Ecto neural progenitor cell (in vitro differentiated cells): ENCODE measurements at regions not wholly inside any gene's neighbourhood (a gene's known extent, or its start where the extent isn't known, plus 50 kb on each side); places are given as distances from the start of the nearest gene placed in this dataset.

Experiments used
- DNase-seq: peaks from one replicate; pipeline ENCODE4 v3.0.0-alpha.2; 2018; ENCODE audit warnings: low spot score

DNA sequence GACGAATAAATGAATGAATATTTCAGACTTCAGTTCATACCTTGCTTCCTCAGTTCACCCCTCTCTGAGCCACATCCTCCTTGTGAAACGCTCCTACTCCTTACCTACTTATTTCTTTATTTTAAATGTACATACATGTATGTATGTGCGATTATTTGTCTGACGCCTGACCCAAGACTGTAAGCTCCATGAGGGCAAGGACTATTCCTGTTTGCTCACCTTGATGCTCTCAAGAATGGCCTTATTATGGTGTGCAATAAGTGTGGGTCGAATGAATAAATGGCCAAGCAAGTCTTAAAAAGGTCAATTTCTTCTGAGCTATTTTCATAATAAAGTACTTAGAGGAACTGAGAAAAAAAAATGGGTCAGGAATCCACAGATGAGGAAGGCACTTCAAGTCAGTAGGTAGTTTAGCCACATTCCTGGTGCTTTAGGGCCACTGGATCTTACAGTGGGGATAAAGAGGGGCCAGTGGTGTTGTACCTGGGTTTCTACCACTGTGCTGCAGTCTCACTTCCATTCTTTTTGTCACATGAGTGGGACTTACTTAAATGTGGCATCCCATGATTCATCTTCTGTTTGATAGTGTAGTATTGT, 74.7 kb downstream of the SDC1 start:
- DNase-seq = no peak

DNA sequence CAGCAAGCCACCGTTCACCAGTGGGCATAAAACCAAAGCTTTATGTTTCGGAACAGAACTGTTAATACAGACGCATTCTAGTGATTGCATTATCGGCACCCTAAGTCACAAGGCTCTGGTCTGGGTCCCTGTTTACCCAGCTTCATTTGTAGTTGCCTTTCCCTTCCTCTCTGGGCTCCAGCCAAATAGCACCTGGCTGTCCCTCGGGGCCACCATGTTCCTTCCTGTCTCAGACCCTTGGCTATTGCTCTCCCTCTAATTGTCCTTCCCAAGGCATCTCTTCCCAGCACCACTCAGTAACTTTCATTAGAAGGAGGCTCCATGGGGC, 75.3 kb downstream of the SDC1 start:
- DNase-seq = no peak

DNA sequence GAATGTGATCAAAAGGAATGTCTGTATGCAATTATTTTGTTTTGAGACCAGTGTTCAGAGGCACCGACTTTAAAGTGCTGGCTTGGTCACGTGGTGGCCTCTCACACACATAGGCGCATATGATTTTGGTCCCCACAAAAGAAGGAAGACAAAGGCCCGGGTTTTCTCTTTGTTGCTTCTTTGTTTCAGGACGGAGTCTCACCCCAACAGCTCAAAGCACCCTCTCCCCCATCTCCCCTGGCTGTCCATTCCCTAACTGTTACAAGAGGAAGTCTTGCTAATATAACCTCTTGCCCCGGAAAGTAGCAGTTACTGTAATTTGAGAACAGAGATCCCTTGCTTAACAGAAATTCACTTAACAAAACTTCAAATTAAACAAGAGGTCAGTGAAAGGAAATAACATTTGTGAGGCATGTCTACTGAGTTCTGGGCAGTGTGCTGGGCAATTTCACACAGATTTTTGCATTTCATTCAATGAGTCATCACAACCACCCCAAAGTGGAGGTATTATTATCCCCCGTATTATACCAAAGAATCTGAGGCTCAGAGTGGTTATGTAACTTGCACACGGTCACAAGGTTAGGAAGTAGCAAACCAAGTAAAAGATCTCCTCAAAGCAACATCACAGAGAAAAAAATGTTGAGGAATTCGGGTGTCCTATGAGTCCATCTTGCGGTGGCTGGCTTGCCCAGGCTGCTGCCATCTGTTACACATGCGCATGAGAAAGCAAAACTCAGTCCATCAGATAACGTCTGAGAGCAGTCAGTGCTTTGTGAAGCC, 75.8 kb downstream of the SDC1 start:
- no peak for DNase-seq

DNA sequence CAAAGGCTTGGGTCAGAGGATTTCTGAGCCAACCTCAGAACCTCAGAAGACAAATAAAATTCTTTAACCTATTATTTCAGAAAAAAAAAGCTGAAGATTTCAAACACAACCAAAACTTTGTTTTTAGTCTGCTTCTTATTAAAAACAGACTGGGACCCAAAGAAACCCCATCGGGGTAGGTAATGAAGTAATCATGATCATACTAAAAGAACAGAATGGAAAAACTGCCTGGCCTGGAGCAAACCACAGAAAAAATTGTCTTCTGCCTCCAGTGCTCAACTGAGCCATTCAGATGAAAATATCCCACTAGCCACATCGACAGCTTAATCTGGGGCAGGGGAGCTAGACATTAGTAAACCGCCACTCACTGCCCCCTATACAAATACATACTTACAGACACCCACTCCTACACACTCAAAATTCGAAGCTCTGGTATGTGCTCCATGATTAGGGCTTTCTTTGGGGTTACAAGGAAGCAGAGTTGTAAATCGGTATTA, 76.5 kb downstream of the SDC1 start:
- no peak for DNase-seq

DNA sequence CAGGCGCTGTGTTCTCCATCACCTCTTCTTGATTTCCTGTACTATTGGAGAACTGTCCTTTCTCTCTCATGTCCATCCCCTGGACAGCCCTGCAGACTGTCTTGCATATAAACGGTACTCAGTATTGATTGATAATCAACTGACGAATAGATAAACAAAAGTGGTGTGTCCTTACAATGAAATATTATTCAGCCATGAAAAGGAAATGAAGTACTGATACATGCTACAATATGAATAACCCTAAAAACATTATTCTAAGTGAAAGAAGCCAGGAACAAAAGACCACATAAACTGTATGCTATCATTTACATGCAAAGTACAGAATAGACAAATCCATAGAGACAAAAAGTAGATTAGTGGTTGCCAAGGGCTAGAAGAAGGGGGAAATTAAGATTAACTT, 77.6 kb downstream of the SDC1 start:
- DNase-seq = no peak

DNA sequence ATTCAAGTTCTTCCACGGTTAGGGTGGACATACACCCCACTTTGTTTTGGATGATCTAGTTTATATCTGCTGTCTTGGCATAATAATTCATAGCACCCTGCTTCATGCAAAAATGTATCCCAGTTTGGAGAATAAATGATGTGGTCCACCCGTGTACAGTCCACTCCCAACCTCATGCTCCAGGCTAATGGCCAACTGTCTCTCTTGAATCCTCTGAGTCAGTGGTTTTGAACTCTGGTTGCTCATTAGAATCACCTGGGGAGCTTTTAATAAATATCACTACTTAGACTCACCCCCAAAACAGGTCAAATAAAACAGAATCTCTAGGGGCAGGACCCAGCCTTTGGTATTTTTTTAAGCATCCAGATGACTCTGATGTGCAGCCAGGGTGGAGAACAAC, 78.5 kb downstream of the SDC1 start:
- no peak for DNase-seq

GRCh38 chr2:20145497-20146193, 79.3 kb downstream of the SDC1 start:
- no peak for DNase-seq

DNA sequence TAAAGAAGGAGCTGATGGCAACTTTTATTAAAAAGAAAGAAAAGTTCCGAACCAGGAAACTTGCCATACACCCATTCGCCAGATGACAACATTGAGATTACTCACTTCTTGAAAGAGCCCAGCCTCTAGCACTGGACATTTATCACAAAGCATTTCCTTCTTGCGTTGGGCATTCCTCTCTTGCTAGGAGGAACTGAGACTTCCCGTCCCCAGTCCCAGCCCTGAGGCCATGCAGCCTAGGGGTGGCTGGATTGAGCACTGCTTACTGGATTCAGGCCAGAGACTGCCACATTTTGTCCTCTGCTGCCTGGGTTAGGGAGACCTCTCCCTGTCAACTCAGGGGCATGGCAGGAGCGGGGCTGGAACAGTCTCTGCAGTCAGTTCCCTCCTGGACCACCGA, 80.1 kb downstream of the SDC1 start:
- no peak for DNase-seq

- DNase-seq = no peak
These were observed 80.7 kb downstream of the SDC1 start for GRCh38 chr2:20144196-20144595.

DNA sequence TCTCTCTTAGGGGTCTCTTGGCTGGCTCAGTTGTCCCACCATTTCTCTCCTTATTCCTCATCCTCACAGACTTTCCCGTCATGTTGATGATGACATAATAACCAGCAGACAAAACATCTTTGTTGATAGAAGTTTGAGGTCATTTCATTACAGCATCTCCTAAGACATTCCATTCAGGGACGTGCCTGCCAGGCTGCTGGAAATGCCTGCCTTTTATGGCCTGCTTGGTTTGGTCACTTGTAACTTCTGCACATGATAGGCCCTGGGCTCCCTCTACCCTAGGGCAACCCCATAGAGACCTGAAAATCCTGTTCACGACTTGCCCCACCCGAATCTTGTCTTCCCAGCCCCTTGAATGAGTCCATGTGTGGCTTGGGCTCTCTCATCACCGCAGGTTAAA, 81.7 kb downstream of the SDC1 start:
- DNase-seq = no peak

- DNase-seq = no peak
These were observed 83.1 kb downstream of the SDC1 start for GRCh38 chr2:20141806-20142205.

GRCh38 chr2:20141056-20141762, 83.7 kb downstream of the SDC1 start:
- DNase-seq = no peak

DNA sequence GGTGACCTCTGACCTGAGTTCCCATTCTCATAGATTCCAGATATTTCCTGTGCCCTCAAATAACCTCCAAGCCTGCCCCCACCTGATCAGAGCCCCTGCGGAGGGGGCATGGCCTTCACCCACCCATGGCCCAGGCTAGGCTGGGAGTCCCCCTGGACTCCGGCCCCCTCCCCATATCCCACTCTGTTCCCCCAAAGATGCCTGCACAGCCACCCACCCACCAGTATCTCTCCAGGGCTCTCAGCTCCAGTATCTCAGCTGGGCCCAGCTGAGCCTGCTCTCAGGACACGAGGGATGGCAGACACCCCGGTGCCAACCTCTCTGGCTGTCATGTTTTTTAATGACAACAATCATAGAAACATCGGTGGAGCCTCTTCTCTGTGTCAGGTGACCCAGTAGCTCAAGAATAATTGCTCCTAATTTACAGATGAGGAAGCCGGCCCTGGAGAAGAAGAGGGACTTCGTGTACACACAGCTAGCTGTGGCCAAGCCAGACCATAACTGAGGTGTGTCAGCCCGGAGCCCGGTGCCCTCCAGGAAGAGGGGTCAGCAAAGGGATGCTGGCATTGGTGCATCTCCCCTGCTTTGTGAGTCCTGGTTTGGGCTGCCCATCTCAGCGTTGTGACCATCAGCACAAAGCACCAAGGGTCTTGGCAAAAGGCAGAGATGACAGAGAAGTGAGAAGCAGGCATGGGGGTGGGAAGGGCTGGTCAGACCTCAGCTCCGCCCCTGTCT, 84.4 kb downstream of the SDC1 start:
- no peak for DNase-seq

DNA sequence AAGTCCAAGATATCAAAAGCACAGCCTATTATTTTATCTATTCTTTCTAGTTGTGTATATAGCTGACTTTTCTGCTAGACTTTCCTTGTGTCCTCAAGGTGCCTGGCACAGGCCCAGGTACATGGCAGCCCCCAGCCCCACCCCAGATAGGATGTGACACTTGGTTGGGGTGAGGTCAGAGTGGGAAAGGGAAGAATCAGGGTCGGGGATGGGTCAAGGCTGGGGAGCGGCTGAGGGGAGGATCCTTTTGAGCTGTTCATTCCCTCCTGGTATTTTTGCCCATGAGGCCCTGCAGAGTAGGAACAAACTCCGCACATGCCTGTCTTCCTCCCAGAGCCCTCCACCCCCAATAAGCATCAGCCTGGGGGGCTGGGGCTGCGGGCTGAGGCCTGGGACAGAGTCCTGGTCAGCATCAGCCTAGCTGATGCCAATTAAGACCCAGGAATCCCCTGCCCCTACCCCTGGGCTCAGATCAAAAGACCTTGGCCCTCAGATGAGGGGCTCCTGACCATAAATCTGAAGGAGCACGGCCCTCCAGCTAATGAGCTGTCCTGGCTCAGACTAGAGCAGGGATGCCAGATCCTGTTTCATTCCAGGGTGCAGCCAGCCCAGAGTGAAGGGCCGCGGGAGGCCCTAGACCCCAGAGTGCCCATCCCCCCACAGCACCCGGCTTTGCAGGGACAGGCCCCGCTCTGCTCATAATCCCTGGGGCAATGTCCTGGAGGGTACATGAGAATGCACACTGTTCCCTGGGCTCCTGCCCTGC, 85.3 kb downstream of the SDC1 start:
- no peak for DNase-seq

GRCh38 chr2:20138696-20139095, 86.2 kb downstream of the SDC1 start:
- DNase-seq = no peak

- no peak for DNase-seq
These were observed 86.5 kb upstream of the LAPTM4A start for GRCh38 chr2:20137884-20138283.

- no peak for DNase-seq
These were observed 85.7 kb upstream of the LAPTM4A start for GRCh38 chr2:20137131-20137571.

DNA sequence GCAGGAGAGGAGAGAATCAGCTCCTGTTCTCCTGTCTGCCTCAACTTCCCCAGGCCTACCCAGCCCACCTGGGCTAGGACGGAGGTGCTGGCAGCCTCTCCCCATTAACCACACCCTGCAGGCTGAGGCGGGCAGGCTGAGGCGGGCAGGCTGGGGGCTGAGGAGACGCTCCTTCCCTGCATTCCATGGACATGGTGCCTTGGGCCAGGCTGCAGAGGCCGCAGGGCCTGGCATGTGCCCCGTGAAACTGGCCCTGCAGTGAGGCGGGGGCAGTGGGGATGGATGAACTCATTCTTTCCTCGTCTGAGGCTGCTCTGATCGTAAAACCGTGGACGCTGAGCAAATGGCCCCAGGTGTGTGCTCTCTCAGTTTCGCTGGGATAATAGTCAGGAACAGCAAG, 84.7 kb upstream of the LAPTM4A start:
- no peak for DNase-seq

- DNase-seq = peak; percentile 80
These were observed 84.2 kb upstream of the LAPTM4A start for GRCh38 chr2:20135631-20136050.

DNA sequence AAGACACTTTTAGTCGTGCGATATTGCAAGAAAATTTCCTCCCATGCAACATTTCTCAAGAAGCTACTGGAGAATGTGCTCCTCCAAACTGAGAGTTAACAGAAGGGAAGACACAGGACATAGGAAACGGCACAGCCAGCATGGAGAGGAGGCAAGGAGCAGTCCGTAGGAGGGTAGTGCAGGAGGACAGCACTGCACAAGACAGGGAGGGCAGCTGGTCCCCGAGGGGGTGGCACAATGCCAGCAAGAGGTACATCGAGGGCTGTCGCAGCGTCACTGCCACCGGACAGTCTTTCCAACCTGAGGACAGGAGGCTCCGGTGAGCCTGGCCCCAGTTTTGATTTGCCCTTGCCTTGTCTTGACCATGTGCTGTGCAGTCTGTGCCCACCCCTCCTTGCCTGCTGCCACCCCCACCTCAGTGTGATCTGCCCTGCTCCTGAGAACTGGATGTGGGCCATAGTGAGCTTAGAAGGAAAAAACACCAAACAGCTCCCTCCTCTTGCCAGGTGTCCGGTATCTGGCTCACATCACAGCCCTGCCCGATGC, 81.6 kb upstream of the LAPTM4A start:
- DNase-seq = no peak
